GM23338 (cell line): ENCODE measurements at regions not wholly inside any gene's neighbourhood (a gene's known extent, or its start where the extent isn't known, plus 50 kb on each side); places are given as distances from the start of the nearest gene placed in this dataset.

Experiments used
- ATAC-seq: fragments of 200-7000 bp; cut with Tn5 transposase; 3 replicates; pipeline ENCODE4 v1.9.1; 2020
- DNase-seq: peaks from one replicate; pipeline ENCODE4 v3.0.0-alpha.2; 2015; ENCODE audit warnings: low spot score
- H2AFZ ChIP-seq: fragments of 200-600 bp; sonication (generic); 2 replicates; pipeline ENCODE4 v1.8.0; 2016; ENCODE audit warnings: antibody characterized with exemption, mild to moderate bottlenecking, moderate library complexity
- H3F3A ChIP-seq: fragments of 200-600 bp; sonication (generic); replicated peaks from 2 replicates; pipeline ENCODE4 v1.8.0; 2017; ENCODE audit warnings: antibody characterized with exemption, mixed run types, low read depth
- H3K27ac ChIP-seq: fragments of 200-600 bp; sonication (generic); 2 replicates; pipeline ENCODE4 v1.6.1; 2016; ENCODE audit warnings: low read depth
- H3K27me3 ChIP-seq: fragments of 200-600 bp; sonication (generic); 2 replicates; pipeline ENCODE4 v1.8.0; 2016; ENCODE audit warnings: mild to moderate bottlenecking, mixed run types, moderate library complexity; ENCODE audit not compliant: insufficient read depth
- H3K36me3 ChIP-seq: fragments of 200-600 bp; sonication (generic); 2 replicates; pipeline ENCODE4 v1.8.0; 2016; ENCODE audit warnings: mild to moderate bottlenecking; ENCODE audit not compliant: insufficient read depth
- H3K4me1 ChIP-seq: fragments of 200-600 bp; sonication (generic); 2 replicates; pipeline ENCODE4 v1.8.0; 2016; ENCODE audit warnings: mild to moderate bottlenecking, moderate library complexity; ENCODE audit not compliant: insufficient read depth
- H3K4me2 ChIP-seq: fragments of 200-600 bp; sonication (generic); 2 replicates; pipeline ENCODE4 v1.7.1; 2017; ENCODE audit warnings: mixed run types
- H3K4me3 ChIP-seq: fragments of 200-600 bp; sonication (generic); 2 replicates; pipeline ENCODE4 v1.6.1; 2016; ENCODE audit warnings: mixed run types
- H3K79me2 ChIP-seq: fragments of 200-600 bp; sonication (generic); replicated peaks from 2 replicates; pipeline ENCODE4 v1.8.0; 2017; ENCODE audit warnings: mild to moderate bottlenecking; ENCODE audit not compliant: insufficient read depth
- H3K9me2 ChIP-seq: fragments of 200-600 bp; sonication (generic); 2 replicates; pipeline ENCODE4 v1.8.0; 2017; ENCODE audit not compliant: insufficient read depth
- H4K20me1 ChIP-seq: fragments of 200-600 bp; sonication (generic); replicated peaks from 2 replicates; pipeline ENCODE4 v1.8.0; 2017; ENCODE audit warnings: mild to moderate bottlenecking; ENCODE audit not compliant: insufficient read depth
- H3K27ac Mint-ChIP-seq: 2 replicates; pipeline ENCODE4 v1.8.0; 2020; ENCODE audit warnings: inconsistent platforms, mild to moderate bottlenecking, moderate library complexity, mixed read lengths
- H3K27me3 Mint-ChIP-seq: 3 replicates; pipeline ENCODE4 v1.8.0; 2022; ENCODE audit warnings: low read depth, mild to moderate bottlenecking, moderate library complexity, mixed read lengths, inconsistent platforms; ENCODE audit not compliant: insufficient read depth, poor library complexity
- H3K36me3 Mint-ChIP-seq: 3 replicates; pipeline ENCODE4 v1.8.0; 2021; ENCODE audit warnings: low read depth, mild to moderate bottlenecking, inconsistent platforms, moderate library complexity, mixed read lengths
- H3K4me1 Mint-ChIP-seq: 3 replicates; pipeline ENCODE4 v1.8.0; 2020; ENCODE audit warnings: mild to moderate bottlenecking, inconsistent platforms, mixed read lengths
- H3K4me3 Mint-ChIP-seq: 3 replicates; pipeline ENCODE4 v1.8.0; 2021; ENCODE audit warnings: moderate library complexity, mild to moderate bottlenecking, inconsistent platforms, mixed read lengths
- H3K9me3 Mint-ChIP-seq: 3 replicates; pipeline ENCODE4 v1.8.0; 2020; ENCODE audit warnings: moderate library complexity, mild to moderate bottlenecking, inconsistent platforms, mixed read lengths
- CREB1 ChIP-seq: fragments of 250-450 bp; sonication (Bioruptor Pico); IDR thresholded peaks from 2 replicates; pipeline ENCODE4 v1.5.0; 2020; ENCODE audit warnings: low read depth, mild to moderate bottlenecking, moderate library complexity
- CTCF ChIP-seq, 2 experiments: fragments of 200-600 bp in 1 of 2; sonication (generic) in 1 of 2; conservative IDR thresholded peaks; 2 replicates each; pipeline versions ENCODE4 v1.5.1 to v1.6.1; 2016 to 2017; ENCODE audit warnings: antibody characterized with exemption in 2 of 2, low read depth in 2 of 2, mild to moderate bottlenecking in 2 of 2, moderate library complexity in 1 of 2
- EZH2 ChIP-seq: fragments of 200-600 bp; sonication (generic); IDR thresholded peaks from one replicate; pipeline ENCODE4 v1.8.0; 2017; ENCODE audit warnings: antibody characterized with exemption, mild to moderate bottlenecking, low read depth; ENCODE audit not compliant: unreplicated experiment
- EZH2phosphoT487 ChIP-seq: fragments of 200-600 bp; sonication (generic); IDR thresholded peaks from one replicate; pipeline ENCODE4 v1.8.1; 2018; ENCODE audit warnings: antibody characterized with exemption; ENCODE audit not compliant: unreplicated experiment
- JUNB ChIP-seq: IDR thresholded peaks from one replicate; pipeline ENCODE4 v1.6.1; 2016; ENCODE audit warnings: antibody characterized with exemption; ENCODE audit not compliant: unreplicated experiment
- NANOG ChIP-seq: IDR thresholded peaks from 2 replicates; pipeline ENCODE4 v1.6.1; 2016; ENCODE audit warnings: antibody characterized with exemption, borderline replicate concordance
- POLR2AphosphoS5 ChIP-seq: IDR thresholded peaks from 2 replicates; pipeline ENCODE4 v1.6.1; 2016; ENCODE audit warnings: antibody characterized with exemption, low read depth
- REST ChIP-seq: IDR thresholded peaks from one replicate; pipeline ENCODE4 v1.6.1; 2018; ENCODE audit warnings: antibody characterized with exemption; ENCODE audit not compliant: unreplicated experiment
- STAT1 ChIP-seq: IDR thresholded peaks from one replicate; pipeline ENCODE4 v1.6.1; 2016; ENCODE audit warnings: antibody characterized with exemption; ENCODE audit not compliant: unreplicated experiment
- ZNF114 ChIP-seq: fragments of 250-450 bp; sonication (Bioruptor Pico); IDR thresholded peaks from 2 replicates; pipeline ENCODE4 v1.5.0; 2020; ENCODE audit warnings: mild to moderate bottlenecking, moderate library complexity
- ZNF331 ChIP-seq: fragments of 250-450 bp; sonication (Bioruptor Pico); IDR thresholded peaks from 2 replicates; pipeline ENCODE4 v1.5.0; 2020; ENCODE audit warnings: low read depth, mild to moderate bottlenecking, moderate library complexity
- TF ChIP-seq, protein P1 (sequence below): IDR thresholded peaks from 2 replicates; pipeline ENCODE4 v1.6.1; 2016; ENCODE audit warnings: antibody characterized with exemption

- Histone ChIP-seq H3K27me3 (no peaks in the 10 kb centered on the region), H3K79me2 (no peaks in the 10 kb centered on the region), H3K4me1 (no peaks in the 10 kb centered on the region), H3K4me2 (no peak overlapping the region), H2AFZ (no peak overlapping the region; the same call in 1 of the 2 replicates), H3K36me3 (no peaks in the 10 kb centered on the region), H3F3A (no peaks in the 10 kb centered on the region), H4K20me1 (no peaks in the 10 kb centered on the region), H3K27ac (no peak overlapping the region), H3K9me2 (peaks cover 3% of the 10 kb centered on the region; the same call in 1 of the 2 replicates), H3K4me3 (no peak overlapping the region)
- DNase-seq = no peak
- Mint-ChIP-seq H3K9me3 (no peaks in the 10 kb centered on the region), H3K27me3 (peaks cover 2% of the 10 kb centered on the region), H3K27ac (no peak overlapping the region), H3K4me3 (no peak overlapping the region), H3K36me3 (no peaks in the 10 kb centered on the region), H3K4me1 (no peaks in the 10 kb centered on the region)
- ATAC-seq = no peak
- no peak for TF ChIP-seq CTCF (conservative IDR thresholded peaks at IDR 0.05; ENCODE audit: low read depth in 2 of 2)
- no peak for TF ChIP-seq ZNF114 (CRISPR knock-in tag)
- no peak for TF ChIP-seq REST
- TF ChIP-seq NANOG = no peak
- no peak for TF ChIP-seq CREB1 (CRISPR knock-in tag)
- TF ChIP-seq POLR2AphosphoS5 = no peak
- TF ChIP-seq ZNF331 (CRISPR knock-in tag) = no peak
- TF ChIP-seq STAT1 = no peak
- TF ChIP-seq, protein P1, sequence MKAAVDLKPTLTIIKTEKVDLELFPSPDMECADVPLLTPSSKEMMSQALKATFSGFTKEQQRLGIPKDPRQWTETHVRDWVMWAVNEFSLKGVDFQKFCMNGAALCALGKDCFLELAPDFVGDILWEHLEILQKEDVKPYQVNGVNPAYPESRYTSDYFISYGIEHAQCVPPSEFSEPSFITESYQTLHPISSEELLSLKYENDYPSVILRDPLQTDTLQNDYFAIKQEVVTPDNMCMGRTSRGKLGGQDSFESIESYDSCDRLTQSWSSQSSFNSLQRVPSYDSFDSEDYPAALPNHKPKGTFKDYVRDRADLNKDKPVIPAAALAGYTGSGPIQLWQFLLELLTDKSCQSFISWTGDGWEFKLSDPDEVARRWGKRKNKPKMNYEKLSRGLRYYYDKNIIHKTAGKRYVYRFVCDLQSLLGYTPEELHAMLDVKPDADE = no peak
- TF ChIP-seq JUNB = no peak
- TF ChIP-seq EZH2 = no peak
Observed at GRCh38 chr3:73706771-73707170, 82.0 kb upstream of the PDZRN3 start.

DNA sequence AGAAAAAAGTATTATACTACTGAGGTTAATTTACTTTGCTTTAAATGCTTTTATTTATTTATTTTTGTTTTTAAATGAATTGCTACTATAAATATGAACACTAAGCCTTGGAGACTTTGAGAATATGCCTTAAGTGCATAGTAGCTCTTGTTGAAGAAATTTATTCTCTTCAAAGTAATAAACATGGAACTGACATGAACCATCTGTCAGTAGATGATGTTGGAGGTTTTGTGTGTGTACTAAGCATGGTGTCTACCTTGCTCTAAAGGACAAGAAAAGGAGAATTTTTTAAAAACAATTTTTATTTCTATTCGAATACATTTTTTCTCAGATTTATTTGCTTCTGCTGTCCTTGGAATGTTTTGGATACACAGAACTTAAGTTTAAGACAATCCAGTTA lies 81.1 kb upstream of the PDZRN3 start:
- H3K9me2 ChIP-seq = no peaks in the 10 kb centered on the region
- no peaks in the 10 kb centered on the region for H4K20me1 ChIP-seq
- H3K27me3 ChIP-seq = no peaks in the 10 kb centered on the region
- peaks cover 2% of the 10 kb centered on the region for H3K27me3 Mint-ChIP-seq
- H2AFZ ChIP-seq = no peak overlapping the region
- ATAC-seq = no peak
- H3K79me2 ChIP-seq = no peaks in the 10 kb centered on the region
- no peaks in the 10 kb centered on the region for H3K4me1 Mint-ChIP-seq
- no peaks in the 10 kb centered on the region for H3K36me3 ChIP-seq
- H3K36me3 Mint-ChIP-seq = no peaks in the 10 kb centered on the region
- no peaks in the 10 kb centered on the region for H3K4me1 ChIP-seq
- H3K27ac ChIP-seq = no peak overlapping the region
- H3K4me2 ChIP-seq = no peak overlapping the region
- DNase-seq = no peak
- no peaks in the 10 kb centered on the region for H3F3A ChIP-seq
- no peak overlapping the region for H3K4me3 ChIP-seq
- no peak overlapping the region for H3K4me3 Mint-ChIP-seq
- no peaks in the 10 kb centered on the region for H3K9me3 Mint-ChIP-seq
- no peak overlapping the region for H3K27ac Mint-ChIP-seq
- TF ChIP-seq EZH2phosphoT487 = no peak
- TF ChIP-seq CREB1 (CRISPR knock-in tag) = no peak
- no peak for TF ChIP-seq STAT1
- TF ChIP-seq POLR2AphosphoS5 = no peak
- TF ChIP-seq REST = no peak
- TF ChIP-seq ZNF114 (CRISPR knock-in tag) = no peak
